Transverse colon (tissue), 4 donors: ENCODE measurements at regions not wholly inside any gene's neighbourhood (a gene's known extent, or its start where the extent isn't known, plus 50 kb on each side); places are given as distances from the start of the nearest gene placed in this dataset.

Experiments
- EP300 ChIP-seq: sonication (generic); formaldehyde crosslinking; IDR thresholded peaks from one replicate; pipeline ENCODE4 v1.6.1; 2017; ENCODE audit warnings: antibody characterized with exemption, low read depth
- POLR2A ChIP-seq: fragments of 450-650 bp; IDR thresholded peaks from one replicate; pipeline ENCODE4 v1.6.1; 2016; ENCODE audit warnings: antibody characterized with exemption, mild to moderate bottlenecking, moderate library complexity
- POLR2AphosphoS5 ChIP-seq, 3 donors: sonication (generic); formaldehyde crosslinking; IDR thresholded peaks; one replicate each; pipeline ENCODE4 v1.6.1; 2016; ENCODE audit warnings: antibody characterized with exemption in 3 of 3
- TF ChIP-seq, protein P1 (sequence below), 5 experiments: fragments of 200-600 bp in 3 of 5; fragments of 450-650 bp in 2 of 5; sonication (generic) in 3 of 5; IDR thresholded peaks; 1 replicate in 2 of 5; 2 replicates in 3 of 5; pipeline ENCODE4 v1.5.1; 2016 to 2017; ENCODE audit warnings: antibody characterized with exemption in 5 of 5, inconsistent platforms in 3 of 5, mild to moderate bottlenecking in 2 of 5, moderate library complexity in 1 of 5

DNA sequence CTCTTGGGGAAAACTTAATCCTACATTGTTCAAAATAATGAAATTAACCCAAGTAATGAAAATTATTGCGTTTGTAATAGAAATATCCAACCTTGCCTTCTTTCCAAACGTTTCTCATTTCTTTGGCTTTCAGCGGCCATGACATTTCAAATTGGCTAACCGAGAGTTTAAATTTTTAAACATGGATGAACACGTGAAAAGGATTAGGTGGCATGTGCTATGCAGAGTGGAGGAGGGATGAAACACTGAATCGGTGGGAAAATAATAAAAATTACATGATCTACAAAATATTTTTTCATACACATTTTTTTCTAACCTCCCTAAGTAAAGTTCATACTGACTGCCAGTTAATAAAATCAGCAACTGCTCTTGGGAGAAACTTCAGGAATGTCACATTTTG is 728.4 kb upstream of the PKDCC start:
- TF ChIP-seq, protein P1, sequence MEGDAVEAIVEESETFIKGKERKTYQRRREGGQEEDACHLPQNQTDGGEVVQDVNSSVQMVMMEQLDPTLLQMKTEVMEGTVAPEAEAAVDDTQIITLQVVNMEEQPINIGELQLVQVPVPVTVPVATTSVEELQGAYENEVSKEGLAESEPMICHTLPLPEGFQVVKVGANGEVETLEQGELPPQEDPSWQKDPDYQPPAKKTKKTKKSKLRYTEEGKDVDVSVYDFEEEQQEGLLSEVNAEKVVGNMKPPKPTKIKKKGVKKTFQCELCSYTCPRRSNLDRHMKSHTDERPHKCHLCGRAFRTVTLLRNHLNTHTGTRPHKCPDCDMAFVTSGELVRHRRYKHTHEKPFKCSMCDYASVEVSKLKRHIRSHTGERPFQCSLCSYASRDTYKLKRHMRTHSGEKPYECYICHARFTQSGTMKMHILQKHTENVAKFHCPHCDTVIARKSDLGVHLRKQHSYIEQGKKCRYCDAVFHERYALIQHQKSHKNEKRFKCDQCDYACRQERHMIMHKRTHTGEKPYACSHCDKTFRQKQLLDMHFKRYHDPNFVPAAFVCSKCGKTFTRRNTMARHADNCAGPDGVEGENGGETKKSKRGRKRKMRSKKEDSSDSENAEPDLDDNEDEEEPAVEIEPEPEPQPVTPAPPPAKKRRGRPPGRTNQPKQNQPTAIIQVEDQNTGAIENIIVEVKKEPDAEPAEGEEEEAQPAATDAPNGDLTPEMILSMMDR (IDR thresholded peaks at IDR 0.05), result no peak
- TF ChIP-seq POLR2A (no peak), POLR2AphosphoS5 (IDR thresholded peaks at IDR 0.05) (no peak), EP300 (no peak)
